K562 (cell line): ENCODE measurements at regions not wholly inside any gene's neighbourhood (a gene's known extent, or its start where the extent isn't known, plus 50 kb on each side); places are given as distances from the start of the nearest gene placed in this dataset.

Experiments
- ATAC-seq: fragments of 200-7000 bp; cut with Tn5 transposase; 3 replicates; pipeline ENCODE4 v1.9.1; 2020; ENCODE audit warnings: moderate library complexity
- BruUV-seq: library from RNA; stranded (reverse); fragments of 400-500 nt; replicated peaks from 2 replicates; lab custom pipeline; 2021; lab: Mats Ljungman, UMichigan
- CTCF ChIA-PET: fragments of 300-600 bp; formaldehyde crosslinking; extraction: SDS; loops from one replicate; lab custom pipeline; 2021; ENCODE audit warnings: low intra/inter-chr PET ratio; lab: Yijun Ruan, JAX
- POLR2A ChIA-PET: fragments of 300-600, 350-650 bp; sonication (Branson Sonifier 250); formaldehyde crosslinking; extraction: SDS; loops from one replicate; lab custom pipeline; 2021; ENCODE audit warnings: antibody characterized with exemption, inconsistent platforms; lab: Yijun Ruan, JAX
- DNase-seq, 4 experiments: peaks; one replicate each; pipeline versions ENCODE4 v3.0.0 to v3.0.0-alpha.2; 2011 to 2018; ENCODE audit warnings: low spot score in 3 of 4, mixed read lengths in 3 of 4; ENCODE audit errors: extremely low read depth in 1 of 4
- FAIRE-seq: peaks from 2 replicates; lab custom pipeline; 2011; peaks lifted over from hg19 to GRCh38; lab: Jason Lieb, UNC
- H2AFZ ChIP-seq: 2 replicates; pipeline ENCODE4 v1.6.0; 2011; ENCODE audit warnings: low read depth, low read length, control low read depth, inconsistent platforms
- H3K27ac ChIP-seq: fragments of 200-600 bp; 3 replicates; pipeline ENCODE4 v1.8.0; 2011; ENCODE audit warnings: low read depth, mild to moderate bottlenecking, control low read depth, inconsistent platforms, low read length, moderate library complexity, mixed read lengths; ENCODE audit errors: extremely low read depth
- H3K27me3 ChIP-seq, 2 experiments: fragments of 300-600 bp in 1 of 2; 2 replicates in 1 of 2; 3 replicates in 1 of 2; pipeline versions ENCODE4 v1.6.0 to v1.8.0; 2011; ENCODE audit warnings: inconsistent platforms in 2 of 2, low read length in 2 of 2, mild to moderate bottlenecking in 1 of 2, mixed read lengths in 1 of 2, moderate library complexity in 1 of 2; ENCODE audit not compliant: control insufficient read depth in 2 of 2, insufficient read depth in 2 of 2
- H3K36me3 ChIP-seq: fragments of 300-600 bp; 3 replicates; pipeline ENCODE4 v1.8.0; 2011; ENCODE audit warnings: mild to moderate bottlenecking, low read length, inconsistent platforms; ENCODE audit not compliant: control insufficient read depth, insufficient read depth
- H3K4me1 ChIP-seq, 2 experiments: fragments of 200-600 bp in 1 of 2; replicated peaks in 1 of 2; 2 replicates in 1 of 2; 3 replicates in 1 of 2; pipeline versions ENCODE4 v1.5.1 to v1.8.0; 2011; ENCODE audit warnings: inconsistent platforms in 2 of 2, low read length in 2 of 2, mild to moderate bottlenecking in 1 of 2, mixed read lengths in 1 of 2, moderate library complexity in 1 of 2; ENCODE audit not compliant: control insufficient read depth in 2 of 2, insufficient read depth in 2 of 2
- H3K4me2 ChIP-seq: 2 replicates; pipeline ENCODE4 v1.6.1; 2011; ENCODE audit warnings: low read length, control low read depth, inconsistent platforms, mixed read lengths; ENCODE audit not compliant: insufficient read depth
- H3K4me3 ChIP-seq: fragments of 200-600 bp; sonication (generic), shearing (Covaris generic); 2 replicates; pipeline ENCODE4 v1.5.1; 2016; ENCODE audit warnings: control low read depth, inconsistent platforms
- H3K79me2 ChIP-seq: fragments of 200-600 bp; 3 replicates; pipeline ENCODE4 v1.8.0; 2011; ENCODE audit warnings: low read length, inconsistent platforms; ENCODE audit not compliant: control insufficient read depth, insufficient read depth
- H3K9ac ChIP-seq, 2 experiments: 2 replicates each; pipeline versions ENCODE4 v1.6.0 to v1.6.1; 2011; ENCODE audit warnings: low read depth in 2 of 2, low read length in 2 of 2, control low read depth in 1 of 2, inconsistent platforms in 1 of 2, mild to moderate bottlenecking in 1 of 2, mixed read lengths in 1 of 2; ENCODE audit not compliant: insufficient read depth in 1 of 2
- H3K9me1 ChIP-seq: one replicate; pipeline ENCODE4 v1.6.0; 2011; ENCODE audit warnings: inconsistent platforms, mild to moderate bottlenecking, low read length, moderate library complexity; ENCODE audit not compliant: control insufficient read depth, insufficient read depth
- H3K9me3 ChIP-seq: replicated peaks from 2 replicates; pipeline ENCODE4 v1.5.1; 2011; ENCODE audit warnings: low read depth, low read length, inconsistent platforms; ENCODE audit not compliant: control insufficient read depth, insufficient read depth
- H4K20me1 ChIP-seq: replicated peaks from 2 replicates; pipeline ENCODE4 v1.6.1; 2011; ENCODE audit warnings: low read length, inconsistent platforms, mixed read lengths; ENCODE audit not compliant: control insufficient read depth, insufficient read depth
- CTBP1 ChIP-seq: fragments of 450-650 bp; IDR thresholded peaks from 2 replicates; pipeline ENCODE4 v1.6.1; 2016; ENCODE audit warnings: borderline replicate concordance
- E2F3 ChIP-seq: fragments of 250-450 bp; sonication (Bioruptor Pico); IDR thresholded peaks from 2 replicates; pipeline ENCODE4 v1.4.0; 2020; ENCODE audit warnings: mild to moderate bottlenecking
- MCM7 ChIP-seq, 2 experiments: fragments of 450-650 bp; IDR thresholded peaks; 2 replicates each; pipeline ENCODE4 v1.6.1; 2016 to 2018
- PHF21A ChIP-seq: fragments of 450-650 bp; IDR thresholded peaks from 2 replicates; pipeline ENCODE4 v1.6.1; 2017; ENCODE audit warnings: low read depth, borderline replicate concordance
- SMARCE1 ChIP-seq: fragments of 450-650 bp; IDR thresholded peaks from 2 replicates; pipeline ENCODE4 v1.7.1; 2016; ENCODE audit warnings: mild to moderate bottlenecking
- TAF7 ChIP-seq: fragments of 450-650 bp; IDR thresholded peaks from 2 replicates; pipeline ENCODE4 v1.6.1; 2016; ENCODE audit warnings: missing genetic modification characterization, missing compliant biosample characterization
- ZNF197 ChIP-seq: fragments of 200-800 bp; sonication (Bioruptor generic); IDR thresholded peaks from 2 replicates; pipeline ENCODE4 v1.6.1; 2016; ENCODE audit warnings: low read depth, missing genetic modification characterization, missing compliant biosample characterization
- ZNF408 ChIP-seq: fragments of 250-450 bp; sonication (Bioruptor Pico); IDR thresholded peaks from 2 replicates; pipeline ENCODE4 v1.4.0; 2020; ENCODE audit warnings: low read depth, mild to moderate bottlenecking, moderate library complexity
- WGBS: fragments of 100-300 bp; shearing (Covaris generic); methylation state at CpG from one replicate; pipeline ENCODE4 v1.1.6; 2016; ENCODE audit warnings: low coverage, mixed read lengths; ENCODE audit not compliant: insufficient coverage; ENCODE audit errors: missing lambda C conversion rate; 5-methylcytosine and 5-hydroxymethylcytosine counted together
- in situ Hi-C: fragments of 300-500 bp; cut with MboI; formaldehyde crosslinking; loops from 4 replicates; pipeline ENCODE4 v1.15.0; 2018; ENCODE audit warnings: inconsistent platforms, mixed read lengths
- intact Hi-C: fragments of 100-400 bp; cut with micrococcal nuclease; formaldehyde crosslinking; loops from 2 replicates; pipeline ENCODE4 v1.14.2; 2022
- TF ChIP-seq, protein P1 (sequence below), 2 experiments: fragments of 450-650 bp in 1 of 2; sonication (generic) in 1 of 2; formaldehyde crosslinking in 1 of 2; IDR thresholded peaks; 2 replicates each; pipeline versions ENCODE4 v1.7.1 to v1.9.0; 2016 to 2022; ENCODE audit warnings: inconsistent platforms in 1 of 2, mild to moderate bottlenecking in 1 of 2, missing genetic modification reagents in 1 of 2
- TF ChIP-seq, protein P2 (sequence below): fragments of 250-450 bp; sonication (Bioruptor Pico); IDR thresholded peaks from 2 replicates; pipeline ENCODE4 v1.4.0; 2020; ENCODE audit warnings: mild to moderate bottlenecking, moderate library complexity
- TF ChIP-seq, protein P3 (sequence below): sonication (generic); formaldehyde crosslinking; IDR thresholded peaks from 2 replicates; pipeline ENCODE4 v1.8.0; 2022; ENCODE audit warnings: missing genetic modification reagents, mild to moderate bottlenecking, borderline replicate concordance

DNA sequence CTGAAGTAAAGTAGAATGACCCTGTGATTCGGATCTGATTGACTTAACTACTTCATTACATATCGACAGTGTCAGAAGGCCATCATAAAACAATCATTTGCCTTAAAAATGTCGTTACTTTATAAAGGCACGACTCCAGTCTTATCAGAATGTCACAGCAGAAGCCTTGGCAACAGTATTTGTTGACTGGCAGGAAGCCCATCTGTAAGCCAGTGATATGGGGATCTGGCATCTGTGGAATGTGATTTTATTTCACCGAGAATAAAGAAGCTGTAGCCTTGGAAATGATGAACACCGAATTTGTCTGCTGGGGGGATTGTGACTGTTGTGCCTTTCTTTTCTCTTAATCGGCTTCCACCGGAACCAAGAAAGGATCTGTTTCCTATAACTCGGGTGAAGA is 362.5 kb downstream of the TDRD3 start:
- no peak for FAIRE-seq
- POLR2A ChIA-PET = no interaction called here

More for the DNA sequence above, 362.5 kb downstream of the TDRD3 start:
- Histone ChIP-seq H3K9ac (no peak overlapping the region), H3K9me1 (no peaks in the 10 kb centered on the region), H3K4me2 (no peak overlapping the region), H3K9me3 (no peaks in the 10 kb centered on the region), H3K36me3 (no peaks in the 10 kb centered on the region)
- CTCF ChIA-PET = no interaction called here
- no peak for ATAC-seq
- TF ChIP-seq, protein P1, sequence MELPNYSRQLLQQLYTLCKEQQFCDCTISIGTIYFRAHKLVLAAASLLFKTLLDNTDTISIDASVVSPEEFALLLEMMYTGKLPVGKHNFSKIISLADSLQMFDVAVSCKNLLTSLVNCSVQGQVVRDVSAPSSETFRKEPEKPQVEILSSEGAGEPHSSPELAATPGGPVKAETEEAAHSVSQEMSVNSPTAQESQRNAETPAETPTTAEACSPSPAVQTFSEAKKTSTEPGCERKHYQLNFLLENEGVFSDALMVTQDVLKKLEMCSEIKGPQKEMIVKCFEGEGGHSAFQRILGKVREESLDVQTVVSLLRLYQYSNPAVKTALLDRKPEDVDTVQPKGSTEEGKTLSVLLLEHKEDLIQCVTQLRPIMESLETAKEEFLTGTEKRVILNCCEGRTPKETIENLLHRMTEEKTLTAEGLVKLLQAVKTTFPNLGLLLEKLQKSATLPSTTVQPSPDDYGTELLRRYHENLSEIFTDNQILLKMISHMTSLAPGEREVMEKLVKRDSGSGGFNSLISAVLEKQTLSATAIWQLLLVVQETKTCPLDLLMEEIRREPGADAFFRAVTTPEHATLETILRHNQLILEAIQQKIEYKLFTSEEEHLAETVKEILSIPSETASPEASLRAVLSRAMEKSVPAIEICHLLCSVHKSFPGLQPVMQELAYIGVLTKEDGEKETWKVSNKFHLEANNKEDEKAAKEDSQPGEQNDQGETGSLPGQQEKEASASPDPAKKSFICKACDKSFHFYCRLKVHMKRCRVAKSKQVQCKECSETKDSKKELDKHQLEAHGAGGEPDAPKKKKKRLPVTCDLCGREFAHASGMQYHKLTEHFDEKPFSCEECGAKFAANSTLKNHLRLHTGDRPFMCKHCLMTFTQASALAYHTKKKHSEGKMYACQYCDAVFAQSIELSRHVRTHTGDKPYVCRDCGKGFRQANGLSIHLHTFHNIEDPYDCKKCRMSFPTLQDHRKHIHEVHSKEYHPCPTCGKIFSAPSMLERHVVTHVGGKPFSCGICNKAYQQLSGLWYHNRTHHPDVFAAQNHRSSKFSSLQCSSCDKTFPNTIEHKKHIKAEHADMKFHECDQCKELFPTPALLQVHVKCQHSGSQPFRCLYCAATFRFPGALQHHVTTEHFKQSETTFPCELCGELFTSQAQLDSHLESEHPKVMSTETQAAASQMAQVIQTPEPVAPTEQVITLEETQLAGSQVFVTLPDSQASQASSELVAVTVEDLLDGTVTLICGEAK (IDR thresholded peaks at IDR 0.05) = no peak
- TF ChIP-seq, protein P1 (CRISPR knock-in tag; IDR thresholded peaks at IDR 0.05) = no peak
- TF ChIP-seq, protein P2, sequence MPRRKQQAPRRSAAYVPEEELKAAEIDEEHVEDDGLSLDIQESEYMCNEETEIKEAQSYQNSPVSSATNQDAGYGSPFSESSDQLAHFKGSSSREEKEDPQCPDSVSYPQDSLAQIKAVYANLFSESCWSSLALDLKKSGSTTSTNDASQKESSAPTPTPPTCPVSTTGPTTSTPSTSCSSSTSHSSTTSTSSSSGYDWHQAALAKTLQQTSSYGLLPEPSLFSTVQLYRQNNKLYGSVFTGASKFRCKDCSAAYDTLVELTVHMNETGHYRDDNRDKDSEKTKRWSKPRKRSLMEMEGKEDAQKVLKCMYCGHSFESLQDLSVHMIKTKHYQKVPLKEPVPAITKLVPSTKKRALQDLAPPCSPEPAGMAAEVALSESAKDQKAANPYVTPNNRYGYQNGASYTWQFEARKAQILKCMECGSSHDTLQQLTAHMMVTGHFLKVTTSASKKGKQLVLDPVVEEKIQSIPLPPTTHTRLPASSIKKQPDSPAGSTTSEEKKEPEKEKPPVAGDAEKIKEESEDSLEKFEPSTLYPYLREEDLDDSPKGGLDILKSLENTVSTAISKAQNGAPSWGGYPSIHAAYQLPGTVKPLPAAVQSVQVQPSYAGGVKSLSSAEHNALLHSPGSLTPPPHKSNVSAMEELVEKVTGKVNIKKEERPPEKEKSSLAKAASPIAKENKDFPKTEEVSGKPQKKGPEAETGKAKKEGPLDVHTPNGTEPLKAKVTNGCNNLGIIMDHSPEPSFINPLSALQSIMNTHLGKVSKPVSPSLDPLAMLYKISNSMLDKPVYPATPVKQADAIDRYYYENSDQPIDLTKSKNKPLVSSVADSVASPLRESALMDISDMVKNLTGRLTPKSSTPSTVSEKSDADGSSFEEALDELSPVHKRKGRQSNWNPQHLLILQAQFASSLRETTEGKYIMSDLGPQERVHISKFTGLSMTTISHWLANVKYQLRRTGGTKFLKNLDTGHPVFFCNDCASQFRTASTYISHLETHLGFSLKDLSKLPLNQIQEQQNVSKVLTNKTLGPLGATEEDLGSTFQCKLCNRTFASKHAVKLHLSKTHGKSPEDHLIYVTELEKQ (CRISPR knock-in tag) = no peak
- TF ChIP-seq CTBP1 = no peak
- TF ChIP-seq MCM7 (IDR thresholded peaks at IDR 0.05) = no peak
- no peak for TF ChIP-seq E2F3 (CRISPR knock-in tag)
- no peak for TF ChIP-seq SMARCE1
- TF ChIP-seq ZNF408 (CRISPR knock-in tag) = no peak
- TF ChIP-seq TAF7 (tag) = no peak
- TF ChIP-seq, protein P3, sequence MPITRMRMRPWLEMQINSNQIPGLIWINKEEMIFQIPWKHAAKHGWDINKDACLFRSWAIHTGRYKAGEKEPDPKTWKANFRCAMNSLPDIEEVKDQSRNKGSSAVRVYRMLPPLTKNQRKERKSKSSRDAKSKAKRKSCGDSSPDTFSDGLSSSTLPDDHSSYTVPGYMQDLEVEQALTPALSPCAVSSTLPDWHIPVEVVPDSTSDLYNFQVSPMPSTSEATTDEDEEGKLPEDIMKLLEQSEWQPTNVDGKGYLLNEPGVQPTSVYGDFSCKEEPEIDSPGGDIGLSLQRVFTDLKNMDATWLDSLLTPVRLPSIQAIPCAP (CRISPR knock-in tag) = no peak
- TF ChIP-seq PHF21A = no peak
- no peak for TF ChIP-seq ZNF197 (CRISPR knock-in tag)
- TF ChIP-seq, all 486 proteins: peak for 0
- WGBS = under 1% methylated on average over 9 of the region's 9 CpGs
- Histone ChIP-seq H3K27me3 (no peaks in the 10 kb centered on the region), H4K20me1 (no peaks in the 10 kb centered on the region), H3K4me3 (no peak overlapping the region), H3K79me2 (no peaks in the 10 kb centered on the region), H2AFZ (no peak overlapping the region), H3K27ac (no peak overlapping the region), H3K4me1 (no peaks in the 10 kb centered on the region)
- DNase-seq = no peak
- in situ Hi-C loops (no loop called here), intact Hi-C loops (no loop called here)
- no TSS peak for BruUV-seq
